ENCODE measurements at regions not wholly inside any gene's neighbourhood (a gene's known extent, or its start where the extent isn't known, plus 50 kb on each side); places are given as distances from the start of the nearest gene placed in this dataset.

GRCh38 chr15:20409247-20409646 lies 132.4 kb downstream of the GOLGA6L6 start:
- CTCF ChIA-PET: no interaction called here
- Mint-ChIP-seq H3K27me3 (ENCODE audit: low read depth) (peaks cover 11% of the 10 kb centered on the region), H3K36me3 (peaks cover 33% of the 10 kb centered on the region), H3K4me1 (no peaks in the 10 kb centered on the region), H3K4me3 (no peak overlapping the region), H3K27ac (no peak overlapping the region), H3K9me3 (peaks cover 42% of the 10 kb centered on the region)
- DNase-seq (ENCODE audit: low spot score): no peak
- TF ChIP-seq NFYB (CRISPR knock-in tag; conservative IDR thresholded peaks at IDR 0.05; ENCODE audit: low read depth) (no peak), NR1H2 (CRISPR knock-in tag; IDR thresholded peaks at IDR 0.05) (no peak), ERG (CRISPR knock-in tag; IDR thresholded peaks at IDR 0.05) (no peak), ATF3 (CRISPR knock-in tag; conservative IDR thresholded peaks at IDR 0.05) (no peak), ZNF121 (CRISPR knock-in tag; IDR thresholded peaks at IDR 0.05) (no peak), ZNF263 (CRISPR knock-in tag; IDR thresholded peaks at IDR 0.05; ENCODE audit: low read depth) (no peak), FOXP4 (CRISPR knock-in tag; IDR thresholded peaks at IDR 0.05) (no peak), ZNF396 (CRISPR knock-in tag; IDR thresholded peaks at IDR 0.05; ENCODE audit: borderline replicate concordance) (no peak), ATF6 (CRISPR knock-in tag; IDR thresholded peaks at IDR 0.05) (no peak), CREM (CRISPR knock-in tag; IDR thresholded peaks at IDR 0.05) (no peak), JAZF1 (CRISPR knock-in tag; IDR thresholded peaks at IDR 0.05) (no peak), PREB (CRISPR knock-in tag; IDR thresholded peaks at IDR 0.05; ENCODE audit: borderline replicate concordance) (no peak), ZMAT4 (CRISPR knock-in tag; IDR thresholded peaks at IDR 0.05) (no peak), USF1 (CRISPR knock-in tag; IDR thresholded peaks at IDR 0.05) (no peak)
- POLR2A ChIA-PET: no interaction called here
- no peak for ATAC-seq

- H3K4me3 Mint-ChIP-seq: no peak overlapping the region
- peaks cover 17% of the 10 kb centered on the region for H3K36me3 Mint-ChIP-seq
- no peak for DNase-seq (ENCODE audit: low spot score)
- peaks cover 27% of the 10 kb centered on the region for H3K9me3 Mint-ChIP-seq
- no peak overlapping the region for H3K27ac Mint-ChIP-seq
- POLR2A ChIA-PET: no interaction called here
- no peaks in the 10 kb centered on the region for H3K4me1 Mint-ChIP-seq
- no peaks in the 10 kb centered on the region for H3K27me3 Mint-ChIP-seq (ENCODE audit: low read depth)
- no peak for ATAC-seq
- CTCF ChIA-PET: no interaction called here
- no peak for TF ChIP-seq ZMAT4 (CRISPR knock-in tag; IDR thresholded peaks at IDR 0.05)
- TF ChIP-seq ZNF512 (CRISPR knock-in tag; IDR thresholded peaks at IDR 0.05; ENCODE audit: borderline replicate concordance): no peak
- TF ChIP-seq RELA (CRISPR knock-in tag; IDR thresholded peaks at IDR 0.05; ENCODE audit: borderline replicate concordance): no peak
- TF ChIP-seq TCF7 (CRISPR knock-in tag; IDR thresholded peaks at IDR 0.05; ENCODE audit: low read depth): no peak
- TF ChIP-seq E2F1 (CRISPR knock-in tag; IDR thresholded peaks at IDR 0.05): no peak
- TF ChIP-seq CTCF (IDR thresholded peaks at IDR 0.05): no peak
- no peak for TF ChIP-seq KAT7 (CRISPR knock-in tag; IDR thresholded peaks at IDR 0.05; ENCODE audit: borderline replicate concordance)
- no peak for TF ChIP-seq ZNF219 (CRISPR knock-in tag; IDR thresholded peaks at IDR 0.05; ENCODE audit: borderline replicate concordance)
- TF ChIP-seq JUN (CRISPR knock-in tag; IDR thresholded peaks at IDR 0.05): no peak
- TF ChIP-seq ZBTB21 (CRISPR knock-in tag; IDR thresholded peaks at IDR 0.05; ENCODE audit: borderline replicate concordance): no peak
Measured at GRCh38 chr15:20407553-20407952, 134.0 kb downstream of the GOLGA6L6 start.
